ENCODE measurements at regions not wholly inside any gene's neighbourhood (a gene's known extent, or its start where the extent isn't known, plus 50 kb on each side); places are given as distances from the start of the nearest gene placed in this dataset.

- TF ChIP-seq CTCF (IDR thresholded peaks at IDR 0.05), result no peak
- no peak for TF ChIP-seq MAX (CRISPR knock-in tag; IDR thresholded peaks at IDR 0.05)
- no peak for TF ChIP-seq ZNF416 (CRISPR knock-in tag; IDR thresholded peaks at IDR 0.05)
- no peak for TF ChIP-seq SMAD4 (CRISPR knock-in tag; IDR thresholded peaks at IDR 0.05)
- TF ChIP-seq IRF1 (CRISPR knock-in tag; IDR thresholded peaks at IDR 0.05), result no peak
- no peak for TF ChIP-seq SMAD3 (CRISPR knock-in tag; IDR thresholded peaks at IDR 0.05; ENCODE audit: borderline replicate concordance)
These were observed 50.1 kb upstream of the EFEMP1 start for GRCh38 chr2:55973673-55974072.
